Stomach (tissue), 8 donors: ENCODE measurements at regions not wholly inside any gene's neighbourhood (a gene's known extent, or its start where the extent isn't known, plus 50 kb on each side); places are given as distances from the start of the nearest gene placed in this dataset.

Source experiments
- DNase-seq, 2 donors: peaks; one replicate each; pipeline versions ENCODE4 v3.0.0 to v3.0.0-alpha.2; 2013 to 2019
- H3K27ac ChIP-seq, 5 donors: fragments of 200-600 bp in 4 of 5; sonication (generic) in 4 of 5; one replicate each; pipeline ENCODE4 v1.5.1; 2013 to 2019; ENCODE audit warnings: mild to moderate bottlenecking in 1 of 5, moderate library complexity in 1 of 5
- H3K27me3 ChIP-seq, 3 donors: fragments of 200-600 bp; sonication (generic); one replicate each; pipeline ENCODE4 v1.5.1; 2017 to 2019; ENCODE audit warnings: mixed run types in 1 of 3
- H3K36me3 ChIP-seq, 4 donors: fragments of 200-600 bp; sonication (generic); 1 replicate in 3 of 4; 2 replicates in 1 of 4; pipeline ENCODE4 v1.5.1; 2016 to 2019
- H3K4me1 ChIP-seq, 4 donors: fragments of 200-600 bp; sonication (generic); one replicate each; pipeline ENCODE4 v1.5.1; 2016 to 2019
- H3K4me3 ChIP-seq, 4 donors: fragments of 200-600 bp; sonication (generic) in 3 of 4; one replicate each; pipeline ENCODE4 v1.5.1; 2016 to 2019; ENCODE audit warnings: mild to moderate bottlenecking in 1 of 4
- H3K9me3 ChIP-seq, 4 donors: fragments of 200-600 bp; sonication (generic); one replicate each; pipeline ENCODE4 v1.5.1; 2016 to 2019
- CTCF ChIP-seq, 7 experiments: fragments of 450-650 bp in 4 of 7; fragments of 200-600 bp in 3 of 7; sonication (generic) in 3 of 7; IDR thresholded peaks; one replicate each; pipeline ENCODE4 v1.5.1; 2016 to 2019; ENCODE audit warnings: antibody characterized with exemption in 7 of 7, control low read depth in 2 of 7, mild to moderate bottlenecking in 1 of 7
- EP300 ChIP-seq: sonication (generic); formaldehyde crosslinking; IDR thresholded peaks from one replicate; pipeline ENCODE4 v1.6.1; 2017; ENCODE audit warnings: antibody characterized with exemption
- POLR2A ChIP-seq, 4 donors: fragments of 450-650 bp; IDR thresholded peaks; one replicate each; pipeline ENCODE4 v1.6.1; 2016; ENCODE audit warnings: antibody characterized with exemption in 4 of 4, control low read depth in 2 of 4, mild to moderate bottlenecking in 1 of 4, moderate library complexity in 1 of 4
- POLR2AphosphoS5 ChIP-seq, 3 donors: sonication (generic); formaldehyde crosslinking; IDR thresholded peaks; one replicate each; pipeline ENCODE4 v1.6.1; 2016; ENCODE audit warnings: antibody characterized with exemption in 3 of 3
- WGBS, 5 donors: extraction: QIAGEN DNeasy Blood & Tissue Kit in 3 of 5; methylation state at CpG; one replicate each; pipeline versions ENCODE4 v1.1.5 to v1.1.7; 2013 to 2018; 5-methylcytosine and 5-hydroxymethylcytosine counted together
- intact Hi-C: fragments of 100-400 bp; cut with DNase I; formaldehyde crosslinking; loops from one replicate; pipeline ENCODE4 v1.15.1; 2023; ENCODE audit warnings: low total_unique reads
- donor health status: healthy with polysubstance abuse.
- donor health status: Bipolar disorder and iron deficiency.
- donor health status: healthy.

DNA sequence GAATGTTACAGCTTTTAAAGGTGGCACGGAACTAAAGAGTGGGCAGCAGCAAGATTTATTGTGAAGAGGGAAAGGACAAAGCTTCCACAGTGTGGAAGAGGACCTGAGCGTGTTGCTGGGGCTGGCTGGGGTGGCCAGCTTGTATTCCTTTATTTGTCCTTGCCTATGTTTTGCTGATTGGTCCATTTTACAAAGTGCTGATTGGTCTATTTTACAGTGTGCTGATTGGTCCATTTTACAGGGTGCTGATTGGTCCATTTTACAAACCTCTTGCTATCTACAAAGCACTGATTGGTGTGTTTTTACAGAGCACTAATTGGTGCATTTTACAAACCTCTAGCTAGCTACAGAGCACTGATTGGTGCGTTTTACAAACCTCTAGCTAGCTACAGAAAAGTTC is 109.7 kb upstream of the DDX18 start:
- no peaks in the 10 kb centered on the region for H3K27me3 ChIP-seq
- no peak for TF ChIP-seq POLR2AphosphoS5 (IDR thresholded peaks at IDR 0.05)
- no peak for TF ChIP-seq EP300
- TF ChIP-seq POLR2A (IDR thresholded peaks at IDR 0.05): no peak
- TF ChIP-seq CTCF (IDR thresholded peaks at IDR 0.05): no peak
- no peaks in the 10 kb centered on the region for H3K9me3 ChIP-seq
- H3K36me3 ChIP-seq: no peaks in the 10 kb centered on the region
- 66 to 86% (median 83%) methylated on average over 3 of the region's 3 CpGs for WGBS, 5 donors
- no peak overlapping the region for H3K27ac ChIP-seq
- no peak overlapping the region for H3K4me3 ChIP-seq
- H3K4me1 ChIP-seq: no peaks in the 10 kb centered on the region
- DNase-seq: no peak
- intact Hi-C loops: no loop called here

GRCh38 chr2:117707874-117708273 is 106.6 kb upstream of the DDX18 start:
- no peaks in the 10 kb centered on the region for H3K27me3 ChIP-seq
- H3K27ac ChIP-seq: no peak overlapping the region
- TF ChIP-seq EP300: no peak
- TF ChIP-seq POLR2AphosphoS5 (IDR thresholded peaks at IDR 0.05): no peak
- no peak for TF ChIP-seq CTCF (IDR thresholded peaks at IDR 0.05)
- no peak for TF ChIP-seq POLR2A (IDR thresholded peaks at IDR 0.05)
- H3K4me3 ChIP-seq: no peak overlapping the region
- no peaks in the 10 kb centered on the region for H3K4me1 ChIP-seq
- intact Hi-C loops: no loop called here
- peaks cover 0 to 5% (median 0%) of the 10 kb centered on the region in 4 donors for H3K9me3 ChIP-seq
- no peaks in the 10 kb centered on the region for H3K36me3 ChIP-seq
- no peak for DNase-seq

DNA sequence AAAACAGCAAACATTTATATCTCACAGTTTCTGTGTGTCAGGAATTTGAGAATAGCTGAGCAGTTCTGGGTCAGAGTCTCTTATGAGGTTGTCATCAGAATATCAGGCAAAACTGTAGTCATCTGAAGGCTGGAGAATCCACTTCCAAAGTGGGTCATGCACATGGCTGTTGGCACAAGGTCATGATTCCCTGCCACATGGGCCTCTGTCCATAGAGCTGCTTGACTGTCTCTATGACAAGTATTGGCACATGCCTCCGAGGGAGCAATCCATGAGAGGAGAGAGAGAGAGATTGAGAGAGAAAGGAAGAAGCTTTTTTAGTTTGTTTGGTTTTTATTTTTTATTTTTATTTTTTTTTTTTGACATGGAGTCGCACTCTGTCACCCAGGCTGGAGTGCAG is 101.8 kb upstream of the DDX18 start:
- no peak for DNase-seq
- WGBS, 5 donors: 79 to 97% (median 85%) methylated on average over 2 of the region's 2 CpGs
- Histone ChIP-seq H3K27ac (no peak overlapping the region), H3K4me3 (no peak overlapping the region), H3K4me1 (peaks cover 0 to 8% (median 0%) of the 10 kb centered on the region in 4 donors), H3K36me3 (no peaks in the 10 kb centered on the region), H3K9me3 (peaks cover 0 to 5% (median 0%) of the 10 kb centered on the region in 4 donors), H3K27me3 (no peaks in the 10 kb centered on the region)
- TF ChIP-seq POLR2AphosphoS5 (IDR thresholded peaks at IDR 0.05) (no peak), EP300 (no peak), POLR2A (IDR thresholded peaks at IDR 0.05) (no peak), CTCF (IDR thresholded peaks at IDR 0.05) (no peak)
- intact Hi-C loops: no loop called here

DNA sequence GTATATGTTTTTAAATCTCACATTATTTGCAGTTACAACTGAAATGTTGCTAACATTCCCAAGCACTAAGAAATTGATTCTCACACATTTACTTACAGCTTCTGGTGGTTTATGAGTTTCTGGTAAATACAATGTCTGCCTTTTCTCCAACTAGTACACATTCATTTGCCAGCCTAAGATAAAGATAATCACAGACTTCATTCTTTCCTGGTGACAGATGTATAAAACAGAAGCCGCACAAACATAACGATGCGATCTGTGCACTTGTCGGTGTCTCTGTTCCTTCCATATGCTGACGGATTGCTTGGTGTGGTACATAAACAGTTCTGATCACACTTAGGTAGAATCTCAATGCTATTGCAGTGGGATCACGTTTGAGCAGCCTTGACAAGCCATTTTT is 100.4 kb upstream of the DDX18 start:
- peaks cover 0 to 5% (median 0%) of the 10 kb centered on the region in 4 donors for H3K9me3 ChIP-seq
- H3K27me3 ChIP-seq: no peaks in the 10 kb centered on the region
- intact Hi-C loops: no loop called here

More for the DNA sequence above, 100.4 kb upstream of the DDX18 start:
- 52 to 61% (median 59%) methylated on average over 6 of the region's 6 CpGs for WGBS, 5 donors
- H3K4me1 ChIP-seq: peaks cover 0 to 8% (median 0%) of the 10 kb centered on the region in 4 donors
- DNase-seq: no peak
- H3K36me3 ChIP-seq: no peaks in the 10 kb centered on the region
- H3K27ac ChIP-seq: no peak overlapping the region
- H3K4me3 ChIP-seq: no peak overlapping the region
- TF ChIP-seq POLR2AphosphoS5 (IDR thresholded peaks at IDR 0.05) (no peak), CTCF (IDR thresholded peaks at IDR 0.05) (no peak), POLR2A (IDR thresholded peaks at IDR 0.05) (no peak), EP300 (no peak)
